ENCODE measurements at regions not wholly inside any gene's neighbourhood (a gene's known extent, or its start where the extent isn't known, plus 50 kb on each side); places are given as distances from the start of the nearest gene placed in this dataset.

- in situ Hi-C loops (cut with HindIII; ENCODE audit: low sequenced_read_pairs): loop anchor here (5.0 kb wide), 1 partner anchor 79 kb away; no protein-coding TSS in a partner anchor
These were observed 71.3 kb upstream of the ARAP3 start for GRCh38 chr5:141753143-141753970.

- in situ Hi-C loops (cut with HindIII; ENCODE audit: low sequenced_read_pairs): no loop called here
These were observed 65.4 kb upstream of the ARAP3 start for GRCh38 chr5:141747152-141748141.

- in situ Hi-C loops (cut with HindIII; ENCODE audit: low sequenced_read_pairs): no loop called here
These were observed 64.4 kb upstream of the ARAP3 start for GRCh38 chr5:141746395-141746794.

GRCh38 chr5:141745390-141745789 lies 63.4 kb upstream of the ARAP3 start:
- in situ Hi-C loops (cut with HindIII; ENCODE audit: low sequenced_read_pairs): no loop called here

GRCh38 chr5:141743866-141744272 lies 61.8 kb upstream of the ARAP3 start:
- in situ Hi-C loops (cut with HindIII; ENCODE audit: low sequenced_read_pairs): no loop called here

- in situ Hi-C loops (cut with HindIII; ENCODE audit: low sequenced_read_pairs): no loop called here
These were observed 61.1 kb upstream of the ARAP3 start for GRCh38 chr5:141742866-141743851.

- in situ Hi-C loops (cut with HindIII; ENCODE audit: low sequenced_read_pairs): no loop called here
These were observed 60.1 kb upstream of the ARAP3 start for GRCh38 chr5:141742144-141742543.

GRCh38 chr5:141740885-141741284 lies 58.9 kb upstream of the ARAP3 start:
- in situ Hi-C loops (cut with HindIII; ENCODE audit: low sequenced_read_pairs): no loop called here

- in situ Hi-C loops (cut with HindIII; ENCODE audit: low sequenced_read_pairs): no loop called here
These were observed 55.5 kb upstream of the ARAP3 start for GRCh38 chr5:141737535-141737934.

- in situ Hi-C loops (cut with HindIII; ENCODE audit: low sequenced_read_pairs): no loop called here
These were observed 53.8 kb upstream of the ARAP3 start for GRCh38 chr5:141735823-141736222.

- in situ Hi-C loops (cut with HindIII; ENCODE audit: low sequenced_read_pairs): loop anchor here (5.0 kb wide), 1 partner anchor 52 kb away; the partner anchor contains the start of gene ARAP3
These were observed 52.6 kb upstream of the ARAP3 start for GRCh38 chr5:141734501-141735229.

GRCh38 chr5:141733198-141733597 lies 51.2 kb upstream of the ARAP3 start:
- in situ Hi-C loops (cut with HindIII; ENCODE audit: low sequenced_read_pairs): loop anchor here (5.0 kb wide), 1 partner anchor 51 kb away; the partner anchor contains the start of gene ARAP3

- in situ Hi-C loops (cut with HindIII; ENCODE audit: low sequenced_read_pairs): loop anchor here (5.0 kb wide), 1 partner anchor 50 kb away; the partner anchor contains the start of gene ARAP3
These were observed 50.4 kb upstream of the ARAP3 start for GRCh38 chr5:141732417-141732816.
